ENCODE measurements at regions not wholly inside any gene's neighbourhood (a gene's known extent, or its start where the extent isn't known, plus 50 kb on each side); places are given as distances from the start of the nearest gene placed in this dataset.

DNA sequence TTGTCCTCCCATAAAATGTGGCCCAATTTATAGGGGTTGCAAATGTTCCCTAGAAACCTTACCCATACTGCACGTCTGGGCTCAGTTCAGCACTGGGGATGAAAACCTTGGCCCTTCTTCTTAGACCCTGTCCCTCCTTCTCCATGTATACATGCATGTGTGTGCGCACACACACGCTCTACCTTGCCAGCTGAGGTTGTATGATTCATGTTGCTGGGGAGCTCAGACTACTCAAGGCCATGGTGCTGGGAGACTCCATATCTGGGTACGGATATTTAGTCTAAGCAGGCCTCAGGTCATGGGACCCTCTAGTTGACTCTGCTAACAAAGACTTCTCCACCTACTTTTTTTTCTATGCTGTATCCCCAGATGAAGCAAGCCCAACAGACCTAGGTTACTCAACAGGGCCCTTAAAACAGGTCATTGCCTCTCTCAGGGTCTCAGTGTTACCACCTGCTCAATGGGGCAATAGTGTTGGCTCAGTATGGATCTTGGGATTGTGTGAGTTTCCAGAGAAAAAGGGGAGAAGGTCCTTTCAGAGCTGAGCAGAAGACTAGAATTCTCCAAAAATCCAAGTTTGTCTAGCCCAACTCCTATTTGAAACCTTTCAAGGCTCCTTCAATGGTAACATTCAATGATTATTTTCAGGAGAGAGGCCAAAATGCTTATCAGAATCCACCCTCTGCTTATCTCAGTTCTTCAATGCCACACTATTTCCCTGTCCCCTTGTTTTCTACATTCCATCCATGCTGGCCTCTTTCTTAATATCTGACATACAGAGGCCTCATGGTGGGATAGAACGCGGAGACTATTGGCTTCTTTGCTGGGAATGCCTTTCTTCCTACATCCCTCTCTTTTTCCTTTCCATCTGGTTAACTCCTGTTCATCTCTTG lies 123.6 kb upstream of the PITX1 start:
- Histone ChIP-seq H3K4me1 (ENCODE audit: control insufficient read depth in 4 of 4, insufficient read depth in 4 of 4, low read length in 3 of 4) (no peaks in the 10 kb centered on the region), H3K27me3 (ENCODE audit: control insufficient read depth in 4 of 4, insufficient read depth in 4 of 4, low read length in 3 of 4) (no peaks in the 10 kb centered on the region), H3K9me3 (ENCODE audit: control insufficient read depth in 4 of 4, low read length in 3 of 4) (peaks cover 0 to 5% (median 1%) of the 10 kb centered on the region in 4 donors), H3K4me3 (ENCODE audit: low read depth in 1 of 3, low read length in 3 of 3) (no peak overlapping the region), H3K36me3 (ENCODE audit: control insufficient read depth in 4 of 4, insufficient read depth in 3 of 4, low read depth in 1 of 4, low read length in 3 of 4) (no peaks in the 10 kb centered on the region), H3K27ac (ENCODE audit: low read depth in 1 of 2, low read length in 2 of 2) (no peak overlapping the region), H3K9ac (ENCODE audit: low read depth in 1 of 2, low read length in 2 of 2) (no peak overlapping the region)
- WGBS, result 97% methylated on average over 6 of the region's 6 CpGs
- no peak for DNase-seq (ENCODE audit: low spot score)
- TF ChIP-seq HNF4G (IDR thresholded peaks at IDR 0.05), result no peak
- TF ChIP-seq, protein P1, sequence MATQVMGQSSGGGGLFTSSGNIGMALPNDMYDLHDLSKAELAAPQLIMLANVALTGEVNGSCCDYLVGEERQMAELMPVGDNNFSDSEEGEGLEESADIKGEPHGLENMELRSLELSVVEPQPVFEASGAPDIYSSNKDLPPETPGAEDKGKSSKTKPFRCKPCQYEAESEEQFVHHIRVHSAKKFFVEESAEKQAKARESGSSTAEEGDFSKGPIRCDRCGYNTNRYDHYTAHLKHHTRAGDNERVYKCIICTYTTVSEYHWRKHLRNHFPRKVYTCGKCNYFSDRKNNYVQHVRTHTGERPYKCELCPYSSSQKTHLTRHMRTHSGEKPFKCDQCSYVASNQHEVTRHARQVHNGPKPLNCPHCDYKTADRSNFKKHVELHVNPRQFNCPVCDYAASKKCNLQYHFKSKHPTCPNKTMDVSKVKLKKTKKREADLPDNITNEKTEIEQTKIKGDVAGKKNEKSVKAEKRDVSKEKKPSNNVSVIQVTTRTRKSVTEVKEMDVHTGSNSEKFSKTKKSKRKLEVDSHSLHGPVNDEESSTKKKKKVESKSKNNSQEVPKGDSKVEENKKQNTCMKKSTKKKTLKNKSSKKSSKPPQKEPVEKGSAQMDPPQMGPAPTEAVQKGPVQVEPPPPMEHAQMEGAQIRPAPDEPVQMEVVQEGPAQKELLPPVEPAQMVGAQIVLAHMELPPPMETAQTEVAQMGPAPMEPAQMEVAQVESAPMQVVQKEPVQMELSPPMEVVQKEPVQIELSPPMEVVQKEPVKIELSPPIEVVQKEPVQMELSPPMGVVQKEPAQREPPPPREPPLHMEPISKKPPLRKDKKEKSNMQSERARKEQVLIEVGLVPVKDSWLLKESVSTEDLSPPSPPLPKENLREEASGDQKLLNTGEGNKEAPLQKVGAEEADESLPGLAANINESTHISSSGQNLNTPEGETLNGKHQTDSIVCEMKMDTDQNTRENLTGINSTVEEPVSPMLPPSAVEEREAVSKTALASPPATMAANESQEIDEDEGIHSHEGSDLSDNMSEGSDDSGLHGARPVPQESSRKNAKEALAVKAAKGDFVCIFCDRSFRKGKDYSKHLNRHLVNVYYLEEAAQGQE (IDR thresholded peaks at IDR 0.05), result no peak
- TF ChIP-seq TAF1 (conservative IDR thresholded peaks at IDR 0.05), result no peak
- TF ChIP-seq CTCF (IDR thresholded peaks at IDR 0.05; ENCODE audit: low read depth, low read length, missing input control), result no peak
- TF ChIP-seq, protein P2, sequence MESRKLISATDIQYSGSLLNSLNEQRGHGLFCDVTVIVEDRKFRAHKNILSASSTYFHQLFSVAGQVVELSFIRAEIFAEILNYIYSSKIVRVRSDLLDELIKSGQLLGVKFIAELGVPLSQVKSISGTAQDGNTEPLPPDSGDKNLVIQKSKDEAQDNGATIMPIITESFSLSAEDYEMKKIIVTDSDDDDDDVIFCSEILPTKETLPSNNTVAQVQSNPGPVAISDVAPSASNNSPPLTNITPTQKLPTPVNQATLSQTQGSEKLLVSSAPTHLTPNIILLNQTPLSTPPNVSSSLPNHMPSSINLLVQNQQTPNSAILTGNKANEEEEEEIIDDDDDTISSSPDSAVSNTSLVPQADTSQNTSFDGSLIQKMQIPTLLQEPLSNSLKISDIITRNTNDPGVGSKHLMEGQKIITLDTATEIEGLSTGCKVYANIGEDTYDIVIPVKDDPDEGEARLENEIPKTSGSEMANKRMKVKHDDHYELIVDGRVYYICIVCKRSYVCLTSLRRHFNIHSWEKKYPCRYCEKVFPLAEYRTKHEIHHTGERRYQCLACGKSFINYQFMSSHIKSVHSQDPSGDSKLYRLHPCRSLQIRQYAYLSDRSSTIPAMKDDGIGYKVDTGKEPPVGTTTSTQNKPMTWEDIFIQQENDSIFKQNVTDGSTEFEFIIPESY (IDR thresholded peaks at IDR 0.05), result no peak
- TF ChIP-seq EGR1 (IDR thresholded peaks at IDR 0.05; ENCODE audit: low read depth in 2 of 2), result no peak
- TF ChIP-seq HNF4A (conservative IDR thresholded peaks at IDR 0.05), result no peak
- TF ChIP-seq, protein P3, sequence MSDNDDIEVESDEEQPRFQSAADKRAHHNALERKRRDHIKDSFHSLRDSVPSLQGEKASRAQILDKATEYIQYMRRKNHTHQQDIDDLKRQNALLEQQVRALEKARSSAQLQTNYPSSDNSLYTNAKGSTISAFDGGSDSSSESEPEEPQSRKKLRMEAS (IDR thresholded peaks at IDR 0.05), result no peak
- no peak for TF ChIP-seq GABPA (IDR thresholded peaks at IDR 0.05 in 1 of 2, conservative IDR thresholded peaks at IDR 0.05 in 1 of 2)
- TF ChIP-seq NR2F2 (IDR thresholded peaks at IDR 0.05), result no peak
- TF ChIP-seq FOXA2 (IDR thresholded peaks at IDR 0.05), result no peak
- no peak for TF ChIP-seq FOXA1 (IDR thresholded peaks at IDR 0.05)
- TF ChIP-seq ATF3 (IDR thresholded peaks at IDR 0.05), result no peak

Data from liver (tissue), 8 donors.